ENCODE measurements at regions not wholly inside any gene's neighbourhood (a gene's known extent, or its start where the extent isn't known, plus 50 kb on each side); places are given as distances from the start of the nearest gene placed in this dataset.

DNA sequence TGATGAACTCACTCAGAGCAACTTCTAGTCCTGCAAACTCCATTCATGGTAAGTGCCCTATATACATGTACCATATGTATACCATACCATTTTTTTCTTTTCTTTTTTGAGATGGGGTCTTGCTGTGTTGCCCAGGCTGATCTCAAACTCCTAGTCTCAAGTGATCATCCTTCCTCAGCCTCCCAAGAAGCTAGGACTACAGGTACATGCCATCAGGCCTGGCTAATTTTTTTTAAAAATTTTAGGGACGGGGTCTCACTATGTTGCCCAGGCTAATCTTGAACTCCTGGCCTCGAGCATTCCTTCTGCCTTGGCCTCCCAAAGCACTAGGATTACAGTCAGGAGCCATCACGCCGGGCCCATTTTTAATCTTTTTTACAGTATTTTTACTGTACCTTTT is 67.3 kb upstream of the MFGE8 start:
- H3K27me3 ChIP-seq, result no peaks in the 10 kb centered on the region
- TF ChIP-seq, protein P1, sequence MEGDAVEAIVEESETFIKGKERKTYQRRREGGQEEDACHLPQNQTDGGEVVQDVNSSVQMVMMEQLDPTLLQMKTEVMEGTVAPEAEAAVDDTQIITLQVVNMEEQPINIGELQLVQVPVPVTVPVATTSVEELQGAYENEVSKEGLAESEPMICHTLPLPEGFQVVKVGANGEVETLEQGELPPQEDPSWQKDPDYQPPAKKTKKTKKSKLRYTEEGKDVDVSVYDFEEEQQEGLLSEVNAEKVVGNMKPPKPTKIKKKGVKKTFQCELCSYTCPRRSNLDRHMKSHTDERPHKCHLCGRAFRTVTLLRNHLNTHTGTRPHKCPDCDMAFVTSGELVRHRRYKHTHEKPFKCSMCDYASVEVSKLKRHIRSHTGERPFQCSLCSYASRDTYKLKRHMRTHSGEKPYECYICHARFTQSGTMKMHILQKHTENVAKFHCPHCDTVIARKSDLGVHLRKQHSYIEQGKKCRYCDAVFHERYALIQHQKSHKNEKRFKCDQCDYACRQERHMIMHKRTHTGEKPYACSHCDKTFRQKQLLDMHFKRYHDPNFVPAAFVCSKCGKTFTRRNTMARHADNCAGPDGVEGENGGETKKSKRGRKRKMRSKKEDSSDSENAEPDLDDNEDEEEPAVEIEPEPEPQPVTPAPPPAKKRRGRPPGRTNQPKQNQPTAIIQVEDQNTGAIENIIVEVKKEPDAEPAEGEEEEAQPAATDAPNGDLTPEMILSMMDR (IDR thresholded peaks at IDR 0.05), result no peak
- TF ChIP-seq POLR2A (IDR thresholded peaks at IDR 0.05) (no peak), POLR2AphosphoS5 (IDR thresholded peaks at IDR 0.05; ENCODE audit: insufficient read depth in 1 of 2, low read depth in 1 of 2) (no peak)
- H3K9me3 ChIP-seq, result no peaks in the 10 kb centered on the region
- H3K27ac ChIP-seq, result no peak overlapping the region
- no peak overlapping the region for H3K4me3 ChIP-seq
- peaks cover 7% of the 10 kb centered on the region for H3K4me1 ChIP-seq
- H3K36me3 ChIP-seq, result no peaks in the 10 kb centered on the region
- DNase-seq (ENCODE audit: extremely low spot score in 2 of 2), result peak in 1 of 2 donors; percentile 47
- intact Hi-C loops (cut with DNase I), result no loop called here

DNA sequence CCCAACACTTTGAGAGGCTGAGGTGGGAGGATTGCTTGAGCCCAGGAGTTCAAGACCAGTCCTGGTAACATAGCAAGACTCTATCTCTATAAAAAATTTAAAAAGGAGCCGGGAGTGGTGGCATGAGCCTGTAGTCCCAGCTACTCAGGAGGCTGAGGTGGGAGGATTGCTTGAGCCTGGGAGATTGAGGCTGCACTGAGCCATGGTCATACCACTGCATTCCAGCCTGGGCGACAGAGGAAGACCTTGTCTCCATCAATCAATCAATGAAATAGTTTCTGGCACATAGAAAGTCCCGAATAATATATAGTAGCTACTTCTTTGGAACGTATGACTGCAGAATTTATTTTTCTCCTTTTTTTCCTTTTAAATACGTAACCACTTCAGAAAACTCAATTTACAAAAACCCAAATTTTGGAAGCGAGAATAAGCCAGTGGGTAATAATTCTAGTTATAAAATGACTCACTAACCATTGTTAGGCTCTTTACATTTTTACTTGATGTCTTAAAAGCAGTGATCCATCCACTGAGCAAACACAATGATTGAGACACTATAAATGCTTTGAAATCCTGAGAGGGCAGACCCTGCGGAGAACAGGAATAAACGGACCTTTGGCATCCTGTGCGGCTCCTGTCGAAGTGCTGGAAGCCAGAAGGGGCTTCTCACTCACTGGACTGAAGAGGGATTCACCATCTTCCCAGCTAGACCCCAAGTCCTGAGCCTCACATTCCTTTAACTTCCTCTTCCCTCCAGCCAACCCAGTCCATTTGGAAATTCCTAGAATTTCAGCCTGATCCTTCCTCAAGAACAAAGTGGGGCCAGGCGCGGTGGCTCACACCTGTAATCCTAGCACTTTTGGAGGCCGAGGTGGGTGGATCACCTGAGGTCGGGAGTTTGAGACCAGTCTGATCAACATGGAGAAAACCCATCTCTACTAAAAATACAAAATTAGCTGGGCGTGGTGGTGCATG is 68.4 kb upstream of the MFGE8 start:
- DNase-seq (ENCODE audit: extremely low spot score in 2 of 2), result peak in 1 of 2 donors; percentile 70
- H3K4me1 ChIP-seq, result peaks cover 7% of the 10 kb centered on the region
- H3K4me3 ChIP-seq, result no peak overlapping the region
- H3K27me3 ChIP-seq, result no peaks in the 10 kb centered on the region
- H3K9me3 ChIP-seq, result no peaks in the 10 kb centered on the region
- no peak for TF ChIP-seq POLR2AphosphoS5 (IDR thresholded peaks at IDR 0.05; ENCODE audit: insufficient read depth in 1 of 2, low read depth in 1 of 2)
- TF ChIP-seq, protein P1 (IDR thresholded peaks at IDR 0.05), result no peak
- TF ChIP-seq POLR2A (IDR thresholded peaks at IDR 0.05), result no peak
- intact Hi-C loops (cut with DNase I), result no loop called here
- no peaks in the 10 kb centered on the region for H3K36me3 ChIP-seq
- no peak overlapping the region for H3K27ac ChIP-seq

DNA sequence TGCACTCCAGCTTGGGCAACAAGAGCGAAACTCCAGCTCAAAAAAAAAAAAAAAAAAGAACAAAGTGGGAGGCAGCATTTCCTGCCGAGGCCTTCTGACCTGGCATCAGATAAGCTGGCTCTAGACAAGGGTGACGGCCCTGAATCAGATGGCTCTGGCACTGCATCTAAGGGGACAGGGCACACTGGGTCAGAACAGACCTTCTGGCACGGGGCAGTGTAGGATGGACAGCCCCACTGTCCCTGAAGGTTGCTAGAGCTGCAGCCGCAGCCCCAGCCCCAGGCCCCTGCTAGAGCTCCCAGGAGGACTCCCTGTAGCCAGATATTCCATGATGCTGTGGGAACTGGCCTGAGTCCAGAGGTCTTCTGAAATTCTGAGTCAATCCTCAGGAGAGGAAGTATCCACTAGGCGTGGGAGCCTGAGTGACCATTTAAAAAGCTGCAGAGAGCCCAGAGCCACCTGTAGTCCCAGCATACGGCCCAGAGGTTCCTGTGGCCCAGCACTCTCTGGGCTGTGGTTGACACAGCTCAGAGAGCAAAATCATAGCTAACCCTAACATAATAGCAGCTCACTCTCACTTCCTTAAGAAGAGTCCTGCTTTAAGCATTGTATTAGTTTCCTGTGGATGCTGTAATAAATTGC is 69.2 kb upstream of the MFGE8 start:
- peak in 1 of 2 donors; percentile 84 for DNase-seq (ENCODE audit: extremely low spot score in 2 of 2)
- H3K4me3 ChIP-seq, result no peak overlapping the region
- peaks cover 7% of the 10 kb centered on the region for H3K4me1 ChIP-seq
- no peak overlapping the region for H3K27ac ChIP-seq
- H3K9me3 ChIP-seq, result no peaks in the 10 kb centered on the region
- H3K36me3 ChIP-seq, result no peaks in the 10 kb centered on the region
- intact Hi-C loops (cut with DNase I), result no loop called here
- no peaks in the 10 kb centered on the region for H3K27me3 ChIP-seq
- TF ChIP-seq POLR2A (IDR thresholded peaks at IDR 0.05) (no peak), POLR2AphosphoS5 (IDR thresholded peaks at IDR 0.05; ENCODE audit: insufficient read depth in 1 of 2, low read depth in 1 of 2) (peak; percentile 55 to 62)
- TF ChIP-seq, protein P1 (IDR thresholded peaks at IDR 0.05), result no peak

DNA sequence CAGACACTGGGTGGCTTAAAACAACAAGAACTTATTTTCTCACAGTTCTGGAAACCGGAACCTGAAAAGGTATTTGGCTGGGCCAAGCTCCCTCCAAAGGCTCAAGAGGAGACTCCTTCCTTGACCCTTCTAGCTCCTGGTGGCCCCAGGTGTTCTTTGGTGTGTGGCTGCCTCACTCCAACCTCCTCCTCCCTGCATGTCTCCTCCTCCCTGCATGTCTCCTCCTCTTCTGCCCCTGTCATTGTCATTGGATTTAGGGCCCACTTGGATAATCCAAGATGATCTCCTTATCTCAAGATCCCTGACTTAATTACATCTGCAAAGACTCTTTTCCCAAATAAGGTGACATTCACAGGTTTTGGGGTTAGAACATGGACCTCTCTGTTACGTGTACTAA is 69.8 kb upstream of the MFGE8 start:
- Histone ChIP-seq H3K9me3 (no peaks in the 10 kb centered on the region), H3K27me3 (no peaks in the 10 kb centered on the region), H3K27ac (no peak overlapping the region), H3K4me3 (no peak overlapping the region), H3K4me1 (peaks cover 7% of the 10 kb centered on the region), H3K36me3 (no peaks in the 10 kb centered on the region)
- peak in 1 of 2 donors; percentile 72 for DNase-seq (ENCODE audit: extremely low spot score in 2 of 2)
- no peak for TF ChIP-seq POLR2A (IDR thresholded peaks at IDR 0.05)
- TF ChIP-seq, protein P1 (IDR thresholded peaks at IDR 0.05), result no peak
- no peak for TF ChIP-seq POLR2AphosphoS5 (IDR thresholded peaks at IDR 0.05; ENCODE audit: insufficient read depth in 1 of 2, low read depth in 1 of 2)
- intact Hi-C loops (cut with DNase I), result no loop called here
